Loucy (cell line): ENCODE measurements at regions not wholly inside any gene's neighbourhood (a gene's known extent, or its start where the extent isn't known, plus 50 kb on each side); places are given as distances from the start of the nearest gene placed in this dataset.

ENCODE experiments used
- H2AFZ ChIP-seq: fragments of 200-600 bp; sonication (generic); 2 replicates; pipeline ENCODE4 v1.6.0; 2016; ENCODE audit warnings: antibody characterized with exemption, mild to moderate bottlenecking, low read length, moderate library complexity
- H3F3A ChIP-seq: fragments of 200-600 bp; 2 replicates; pipeline ENCODE4 v1.6.0; 2016; ENCODE audit warnings: antibody characterized with exemption, low read depth, mild to moderate bottlenecking
- H3K27me3 ChIP-seq: fragments of 200-600 bp; sonication (generic); 2 replicates; pipeline ENCODE4 v1.6.1; 2014; ENCODE audit warnings: low read length, mild to moderate bottlenecking; ENCODE audit not compliant: insufficient read depth, poor library complexity, severe bottlenecking
- H3K36me3 ChIP-seq: fragments of 200-600 bp; sonication (generic); 2 replicates; pipeline ENCODE4 v1.6.1; 2016; ENCODE audit warnings: low read length; ENCODE audit not compliant: insufficient read depth
- H3K4me1 ChIP-seq: fragments of 200-600 bp; sonication (generic); 2 replicates; pipeline ENCODE4 v1.5.1; 2014; ENCODE audit warnings: low read length, mild to moderate bottlenecking; ENCODE audit not compliant: insufficient read depth, poor library complexity, severe bottlenecking
- H3K4me2 ChIP-seq: fragments of 200-600 bp; sonication (generic); 2 replicates; pipeline ENCODE4 v1.6.0; 2014; ENCODE audit warnings: antibody characterized with exemption, low read length, low read depth, mild to moderate bottlenecking; ENCODE audit not compliant: poor library complexity, severe bottlenecking
- H3K4me3 ChIP-seq: fragments of 200-600 bp; sonication (generic); 2 replicates; pipeline ENCODE4 v1.5.1; 2014; ENCODE audit warnings: low read length, mild to moderate bottlenecking, mixed read lengths; ENCODE audit not compliant: poor library complexity, severe bottlenecking
- H3K79me2 ChIP-seq: fragments of 200-600 bp; sonication (generic); 2 replicates; pipeline ENCODE4 v1.6.1; 2014; ENCODE audit warnings: low read length; ENCODE audit not compliant: insufficient read depth
- H3K9ac ChIP-seq: fragments of 200-600 bp; sonication (generic); 2 replicates; pipeline ENCODE4 v1.6.0; 2014; ENCODE audit warnings: mild to moderate bottlenecking, low read depth, low read length, moderate library complexity; ENCODE audit not compliant: poor library complexity, severe bottlenecking
- H3K9me2 ChIP-seq: fragments of 200-600 bp; sonication (generic); replicated peaks from 2 replicates; pipeline ENCODE4 v1.6.1; 2016; ENCODE audit warnings: low read depth, low read length, mixed read lengths
- H3K9me3 ChIP-seq: fragments of 200-600 bp; sonication (generic); 2 replicates; pipeline ENCODE4 v1.6.1; 2014; ENCODE audit warnings: mild to moderate bottlenecking, antibody characterized with exemption, low read length, low read depth; ENCODE audit not compliant: insufficient read depth
- H4K20me1 ChIP-seq: fragments of 200-600 bp; sonication (generic); 2 replicates; pipeline ENCODE4 v1.6.0; 2014; ENCODE audit warnings: antibody characterized with exemption, low read length, mild to moderate bottlenecking; ENCODE audit not compliant: insufficient read depth, poor library complexity, severe bottlenecking
- EZH2phosphoT487 ChIP-seq: fragments of 200-600 bp; IDR thresholded peaks from 2 replicates; pipeline ENCODE4 v1.6.1; 2018; ENCODE audit warnings: antibody characterized with exemption, mild to moderate bottlenecking, moderate library complexity, borderline replicate concordance
- TF ChIP-seq, protein P1 (sequence below): fragments of 200-600 bp; sonication (generic); conservative IDR thresholded peaks from 2 replicates; pipeline ENCODE4 v1.5.1; 2014; ENCODE audit warnings: mild to moderate bottlenecking, antibody characterized with exemption, low read length

DNA sequence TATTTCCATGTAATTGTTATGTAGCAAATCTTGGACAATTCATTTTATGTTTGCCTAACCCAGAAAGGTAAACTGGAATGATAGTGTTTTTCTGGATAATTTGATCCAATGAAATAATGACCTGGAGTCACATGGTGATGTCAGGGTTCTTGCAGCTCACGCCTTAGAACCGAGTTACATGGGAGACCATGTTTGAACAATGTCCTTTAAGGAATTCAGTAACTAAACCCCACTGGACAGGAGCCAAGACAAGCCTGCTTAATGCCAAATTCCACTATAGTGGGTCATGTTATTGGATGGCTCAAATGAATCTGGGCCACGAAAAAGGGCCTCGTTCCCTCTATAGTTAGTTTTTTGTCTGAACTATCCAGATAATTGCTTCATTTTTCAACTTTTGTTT, 255.8 kb upstream of the HMGA2 start:
- Histone ChIP-seq H3K9me2 (no peaks in the 10 kb centered on the region), H3K36me3 (no peaks in the 10 kb centered on the region), H3K9ac (no peak overlapping the region), H3K4me3 (no peak overlapping the region), H3K9me3 (no peaks in the 10 kb centered on the region), H4K20me1 (no peaks in the 10 kb centered on the region), H3K79me2 (no peaks in the 10 kb centered on the region), H3K4me1 (no peaks in the 10 kb centered on the region), H3K27me3 (no peaks in the 10 kb centered on the region), H3K4me2 (no peak overlapping the region), H3F3A (no peaks in the 10 kb centered on the region), H2AFZ (no peak overlapping the region)
- TF ChIP-seq EZH2phosphoT487: no peak
- TF ChIP-seq, protein P1, sequence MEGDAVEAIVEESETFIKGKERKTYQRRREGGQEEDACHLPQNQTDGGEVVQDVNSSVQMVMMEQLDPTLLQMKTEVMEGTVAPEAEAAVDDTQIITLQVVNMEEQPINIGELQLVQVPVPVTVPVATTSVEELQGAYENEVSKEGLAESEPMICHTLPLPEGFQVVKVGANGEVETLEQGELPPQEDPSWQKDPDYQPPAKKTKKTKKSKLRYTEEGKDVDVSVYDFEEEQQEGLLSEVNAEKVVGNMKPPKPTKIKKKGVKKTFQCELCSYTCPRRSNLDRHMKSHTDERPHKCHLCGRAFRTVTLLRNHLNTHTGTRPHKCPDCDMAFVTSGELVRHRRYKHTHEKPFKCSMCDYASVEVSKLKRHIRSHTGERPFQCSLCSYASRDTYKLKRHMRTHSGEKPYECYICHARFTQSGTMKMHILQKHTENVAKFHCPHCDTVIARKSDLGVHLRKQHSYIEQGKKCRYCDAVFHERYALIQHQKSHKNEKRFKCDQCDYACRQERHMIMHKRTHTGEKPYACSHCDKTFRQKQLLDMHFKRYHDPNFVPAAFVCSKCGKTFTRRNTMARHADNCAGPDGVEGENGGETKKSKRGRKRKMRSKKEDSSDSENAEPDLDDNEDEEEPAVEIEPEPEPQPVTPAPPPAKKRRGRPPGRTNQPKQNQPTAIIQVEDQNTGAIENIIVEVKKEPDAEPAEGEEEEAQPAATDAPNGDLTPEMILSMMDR: no peak

DNA sequence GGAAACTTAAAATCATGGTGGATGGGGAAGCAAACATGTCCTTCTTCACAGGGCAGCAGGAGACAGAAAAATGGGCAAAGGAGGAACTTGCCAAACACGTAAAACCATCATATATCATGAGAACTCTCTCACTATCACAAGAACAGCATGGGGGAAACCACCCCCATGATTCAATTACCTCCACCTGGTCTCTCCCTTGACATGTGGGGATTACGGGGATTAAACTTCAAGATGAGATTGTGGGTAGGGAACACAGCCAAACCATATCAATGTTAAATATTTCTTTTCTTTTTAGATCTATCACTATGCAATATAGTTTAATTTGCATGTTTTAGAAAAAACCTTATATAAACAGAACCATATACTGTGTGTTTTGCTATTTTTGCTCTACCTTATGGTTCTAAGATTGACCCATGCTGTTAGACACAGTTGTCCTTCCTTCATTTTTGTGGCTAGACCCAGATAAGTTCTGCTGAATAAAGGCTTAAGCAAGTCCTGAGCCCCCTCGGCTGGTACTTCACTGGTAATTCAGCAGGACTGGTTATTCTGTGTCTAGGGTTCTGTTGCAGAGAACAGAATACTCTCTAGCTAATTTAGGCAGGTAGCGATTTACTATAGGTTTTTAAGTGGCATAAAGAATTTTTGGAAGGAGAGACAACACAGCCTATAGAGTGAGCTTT, 253.7 kb upstream of the HMGA2 start:
- Histone ChIP-seq H4K20me1 (no peaks in the 10 kb centered on the region), H3K9me3 (0 out of 2 replicates have a peak, but pooled peaks cover 12% of the 10 kb centered on the region), H3K4me1 (no peaks in the 10 kb centered on the region)

DNA sequence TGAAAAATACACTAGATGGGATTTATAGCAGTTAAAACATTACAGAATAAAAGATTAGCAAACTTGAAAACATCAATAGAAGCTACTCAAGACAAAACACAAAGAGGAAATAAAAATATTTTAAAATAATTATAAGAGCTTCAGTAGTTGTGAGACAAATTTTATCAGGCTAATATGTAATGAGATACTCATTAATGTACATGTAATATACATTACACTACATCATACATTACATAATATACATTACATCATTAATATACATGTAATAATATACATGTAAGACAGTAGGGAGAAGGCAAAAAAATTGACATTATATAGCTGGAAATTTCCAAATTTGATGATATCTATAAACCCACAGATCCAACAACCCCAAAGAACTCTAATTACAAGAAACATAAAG, 249.4 kb upstream of the HMGA2 start:
- H3K27me3 ChIP-seq: no peaks in the 10 kb centered on the region
- no peaks in the 10 kb centered on the region for H3F3A ChIP-seq
- no peaks in the 10 kb centered on the region for H3K9me2 ChIP-seq
- H3K9ac ChIP-seq: no peak overlapping the region
- no peaks in the 10 kb centered on the region for H3K4me1 ChIP-seq
- H3K79me2 ChIP-seq: no peaks in the 10 kb centered on the region
- H2AFZ ChIP-seq: no peak overlapping the region
- no peaks in the 10 kb centered on the region for H3K36me3 ChIP-seq
- no peak overlapping the region for H3K4me3 ChIP-seq
- no peak overlapping the region for H3K4me2 ChIP-seq
- H3K9me3 ChIP-seq: 0 out of 2 replicates have a peak, but pooled peaks cover 12% of the 10 kb centered on the region
- no peaks in the 10 kb centered on the region for H4K20me1 ChIP-seq
- no peak for TF ChIP-seq EZH2phosphoT487

More for the DNA sequence above, 253.7 kb upstream of the HMGA2 start:
- Histone ChIP-seq H3K27me3 (no peaks in the 10 kb centered on the region), H3K9ac (no peak overlapping the region), H3K9me2 (no peaks in the 10 kb centered on the region), H3K36me3 (no peaks in the 10 kb centered on the region), H3K79me2 (no peaks in the 10 kb centered on the region), H3K4me2 (no peak overlapping the region), H3F3A (no peaks in the 10 kb centered on the region), H2AFZ (no peak overlapping the region), H3K4me3 (no peak overlapping the region)
- TF ChIP-seq, protein P1: no peak
- no peak for TF ChIP-seq EZH2phosphoT487

DNA sequence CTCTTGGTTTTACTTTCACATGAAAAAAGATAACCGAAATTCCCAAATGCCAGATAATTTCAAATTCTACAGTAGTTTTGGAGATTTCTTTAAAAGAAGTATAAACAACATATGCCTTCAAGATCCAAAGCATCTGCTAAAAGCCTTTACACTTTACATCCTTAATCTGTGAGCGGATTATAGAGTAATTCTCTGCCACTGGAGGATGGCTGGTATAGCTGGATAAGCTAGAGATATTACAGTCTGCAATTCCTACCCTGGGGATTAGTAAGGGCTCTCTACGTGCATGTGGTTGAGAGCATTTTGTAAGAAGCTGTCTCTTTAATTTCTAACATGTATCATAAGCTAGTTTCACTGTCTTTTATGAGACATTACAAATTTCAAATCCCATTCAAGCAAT, 240.3 kb upstream of the HMGA2 start:
- no peaks in the 10 kb centered on the region for H3K9me2 ChIP-seq
- H3K36me3 ChIP-seq: no peaks in the 10 kb centered on the region
- TF ChIP-seq, protein P1: no peak
- no peak for TF ChIP-seq EZH2phosphoT487
- H3F3A ChIP-seq: no peaks in the 10 kb centered on the region
- no peaks in the 10 kb centered on the region for H3K9me3 ChIP-seq
- no peaks in the 10 kb centered on the region for H4K20me1 ChIP-seq
- no peaks in the 10 kb centered on the region for H3K79me2 ChIP-seq
- H3K27me3 ChIP-seq: no peaks in the 10 kb centered on the region
- no peak overlapping the region for H2AFZ ChIP-seq
- H3K4me2 ChIP-seq: no peak overlapping the region
- H3K4me3 ChIP-seq: no peak overlapping the region
- no peaks in the 10 kb centered on the region for H3K4me1 ChIP-seq
- H3K9ac ChIP-seq: no peak overlapping the region
